Stimulated activated CD4-positive, alpha-beta T cell treated with anti-CD3 and anti-CD28 coated beads, TNF-alpha, amount 100 ng/mL, for 24 hours (primary cell): ENCODE measurements at regions not wholly inside any gene's neighbourhood (a gene's known extent, or its start where the extent isn't known, plus 50 kb on each side); places are given as distances from the start of the nearest gene placed in this dataset.

ENCODE experiments used
- DNase-seq, 3 experiments: peaks; one replicate each; pipeline ENCODE4 v3.0.0-alpha.2; 2020; ENCODE audit warnings: low read depth in 3 of 3

DNA sequence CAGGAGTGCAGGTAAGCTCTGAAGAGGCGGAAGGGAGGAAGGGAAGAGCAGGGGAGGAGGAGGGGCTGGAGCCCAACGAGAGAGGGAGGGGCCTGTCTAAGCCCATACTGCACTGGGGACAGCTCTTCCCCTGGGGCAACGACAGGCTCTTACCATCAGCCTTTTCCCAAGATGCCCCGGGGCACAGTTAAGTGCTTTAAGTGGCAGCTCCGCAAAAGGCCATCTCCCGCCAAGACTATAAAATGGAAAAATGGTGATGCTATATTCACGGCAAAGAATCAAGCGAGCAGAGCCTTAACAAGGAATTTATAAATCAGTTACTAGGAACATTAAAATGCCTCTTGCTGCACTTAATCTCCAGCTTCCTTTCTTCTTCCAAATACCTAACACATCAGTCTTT, 110.2 kb upstream of the NLRP1 start:
- no peak for DNase-seq

GRCh38 chr17:5695480-5695879, 111.2 kb upstream of the NLRP1 start:
- DNase-seq, result no peak

DNA sequence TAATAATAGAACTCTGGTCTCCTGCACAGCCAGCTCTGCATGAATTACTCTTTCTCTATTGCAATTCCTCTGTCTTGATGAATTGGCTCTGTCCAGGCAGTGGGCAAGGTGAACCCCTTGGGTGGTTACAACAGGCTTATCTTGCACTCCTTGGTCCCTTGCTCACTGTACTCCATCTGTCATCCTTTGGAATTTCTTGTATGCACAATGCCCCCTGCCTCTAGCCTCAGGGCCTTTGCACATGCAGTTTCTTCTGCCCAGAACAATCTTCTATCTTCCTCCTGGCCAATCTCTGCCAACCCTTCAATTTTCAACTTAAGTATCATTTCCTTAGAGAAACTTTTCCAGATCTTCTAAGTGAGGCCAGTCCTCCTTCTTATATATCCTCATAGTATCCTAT, 114.7 kb upstream of the NLRP1 start:
- no peak for DNase-seq

GRCh38 chr17:5699814-5700213, 115.5 kb upstream of the NLRP1 start:
- no peak for DNase-seq

- DNase-seq, result no peak
Observed at GRCh38 chr17:5700745-5701144, 116.4 kb upstream of the NLRP1 start.

- DNase-seq, result no peak
Observed at GRCh38 chr17:5701381-5701780, 117.1 kb upstream of the NLRP1 start.

DNA sequence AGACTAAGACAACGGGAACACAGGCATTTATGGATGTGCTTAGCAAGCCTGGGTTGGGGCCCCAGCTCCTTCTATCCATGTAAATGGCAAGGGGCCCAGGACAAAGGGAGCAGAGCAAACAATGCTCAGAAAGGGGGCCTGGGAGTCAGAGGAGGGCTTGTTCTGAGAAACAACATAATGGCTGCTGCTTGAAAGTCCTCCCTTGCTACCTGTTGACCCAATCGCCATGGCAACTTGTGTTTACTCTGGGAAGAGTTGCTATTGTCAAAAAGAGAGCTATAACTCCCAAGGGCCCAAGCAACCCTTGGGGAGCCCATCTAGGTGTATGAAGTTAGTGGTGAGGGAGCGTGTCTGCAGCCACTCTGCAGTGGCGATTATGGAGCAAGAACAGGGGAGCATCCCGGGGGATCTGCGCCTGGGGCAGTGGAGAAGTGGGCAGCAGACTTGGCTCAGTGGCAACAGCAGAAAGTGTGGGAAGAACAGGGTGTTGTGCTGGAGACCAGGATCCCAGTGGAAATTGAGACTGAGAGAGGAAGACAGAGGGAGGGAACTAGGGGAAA, 118.7 kb upstream of the NLRP1 start:
- DNase-seq, result no peak

- DNase-seq, result no peak
Observed at GRCh38 chr17:5703736-5704135, 119.4 kb upstream of the NLRP1 start.

DNA sequence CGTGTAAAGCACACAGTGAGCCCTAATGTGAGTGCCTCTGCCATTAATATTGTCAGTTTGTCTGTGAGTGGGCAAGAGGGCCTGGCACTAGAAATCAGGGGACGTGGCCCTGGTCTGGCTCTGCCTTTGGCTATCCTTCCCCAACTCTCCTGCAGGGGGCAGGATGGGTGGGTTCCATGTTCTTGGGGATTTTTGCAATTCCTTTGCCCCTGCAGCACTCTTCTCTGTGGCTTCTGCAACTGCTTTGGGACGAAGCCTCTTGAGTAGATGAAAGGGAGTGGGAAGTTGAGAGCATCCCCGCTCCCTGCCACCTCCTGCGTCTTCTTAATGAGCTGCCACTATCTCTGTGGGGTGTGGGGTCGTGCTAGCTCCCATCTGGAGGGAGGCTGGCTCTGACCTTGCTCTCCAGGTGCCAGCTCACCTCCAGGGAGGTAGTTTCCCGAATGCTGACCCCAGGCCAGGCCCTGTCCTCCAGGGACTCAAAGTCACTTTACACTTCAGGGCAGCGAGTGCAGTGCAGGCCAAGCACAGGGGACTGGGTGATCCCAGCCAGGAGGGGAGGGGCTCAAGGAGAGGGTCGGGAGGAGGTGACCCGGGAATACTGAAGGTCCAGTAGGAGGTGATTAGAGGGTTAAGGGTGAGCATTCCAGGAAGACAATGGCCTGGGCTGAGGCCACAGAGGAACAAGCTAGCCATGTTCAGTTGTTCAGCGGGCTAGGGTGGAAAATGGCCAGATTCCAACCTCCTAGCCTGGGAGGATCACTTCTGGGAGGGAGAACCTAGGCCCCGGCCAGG, 121.0 kb upstream of the NLRP1 start:
- peak in 1 of 3 experiments; percentile 9 for DNase-seq

DNA sequence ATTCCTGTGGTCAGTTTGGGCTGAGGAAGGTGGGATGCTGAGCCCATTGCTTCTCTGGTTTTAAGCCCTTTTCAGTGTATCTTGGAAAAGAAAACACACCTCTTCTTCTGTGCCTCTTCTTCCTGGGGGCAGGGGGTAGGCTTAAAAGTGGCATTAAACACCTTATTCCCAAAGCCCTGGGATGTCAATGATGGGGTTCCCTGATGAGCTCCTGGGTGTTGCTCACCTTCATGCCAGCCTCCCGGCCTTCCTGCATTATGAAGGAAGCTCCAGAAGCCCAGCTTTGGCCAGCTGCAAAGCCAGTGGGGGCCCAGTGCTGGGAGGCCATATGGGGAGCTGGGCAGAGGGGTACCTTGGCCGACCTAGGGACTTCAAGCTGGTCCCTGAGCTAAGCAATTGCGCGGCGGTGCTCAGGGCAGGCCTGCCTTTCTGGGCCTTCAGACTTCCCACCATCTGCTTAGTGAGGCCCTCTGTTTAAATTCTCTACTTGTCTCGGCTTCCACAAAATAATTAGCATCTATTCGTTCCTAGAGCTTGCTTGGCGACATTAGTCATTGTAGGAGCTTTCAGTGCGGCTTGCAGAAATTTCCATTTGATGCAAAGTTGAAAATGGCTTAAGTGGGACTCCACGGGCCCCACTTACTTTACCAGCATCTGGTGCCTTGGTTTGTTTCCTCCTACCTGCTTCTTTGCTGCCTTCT, 121.7 kb upstream of the NLRP1 start:
- no peak for DNase-seq

DNA sequence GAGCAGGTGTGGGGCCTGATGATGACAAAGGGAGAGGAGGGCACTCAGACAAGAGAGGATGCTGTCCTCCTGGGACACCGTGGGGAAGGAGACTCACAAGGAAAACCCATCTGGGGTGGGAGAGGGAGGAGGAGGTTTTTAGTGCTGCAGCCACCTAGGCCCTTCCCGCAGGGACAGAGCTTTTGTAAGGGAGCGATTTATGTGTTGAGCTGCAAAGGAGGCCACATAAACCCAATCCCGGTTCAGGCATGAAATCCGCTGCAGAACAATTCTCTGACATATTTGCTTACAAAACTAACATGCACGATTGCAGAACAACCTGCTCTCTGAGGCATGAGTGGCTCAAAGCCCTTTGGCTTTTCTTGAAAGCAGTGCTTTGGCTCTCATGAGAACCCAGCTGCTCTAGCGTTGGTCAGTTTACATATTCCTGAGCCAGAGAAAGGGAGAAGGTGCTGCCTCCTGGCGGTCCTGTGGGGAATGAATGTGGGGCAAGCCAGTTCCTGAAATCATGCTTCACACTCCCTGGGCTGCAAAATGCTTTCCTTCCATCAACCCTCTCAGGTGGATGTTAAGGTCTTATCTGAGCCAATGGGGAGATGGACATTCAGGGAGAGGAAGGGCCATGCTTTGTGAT, 122.4 kb upstream of the NLRP1 start:
- DNase-seq, result peak; percentile 6 to 60 (median 17)

GRCh38 chr17:5707482-5707881, 123.2 kb upstream of the NLRP1 start:
- no peak for DNase-seq

DNA sequence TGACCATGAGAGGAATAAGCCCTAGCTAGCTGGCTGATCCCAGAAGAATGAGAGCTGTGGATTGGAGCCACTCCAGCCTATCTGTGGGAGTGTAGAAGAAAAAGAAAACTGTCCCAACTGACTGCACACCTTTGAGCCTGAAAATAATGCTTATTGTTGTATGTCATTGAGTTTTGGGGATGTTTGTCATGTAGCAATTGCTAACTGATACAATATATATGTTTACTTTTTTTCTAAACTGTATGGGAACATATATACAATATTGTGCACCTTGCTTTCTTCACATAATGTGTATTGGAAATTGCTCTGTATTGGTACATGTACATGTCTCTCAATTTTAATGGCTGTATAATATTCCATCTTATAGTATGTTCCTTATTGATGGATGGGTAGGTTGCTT, 124.0 kb upstream of the NLRP1 start:
- DNase-seq, result no peak

GRCh38 chr17:5711344-5711743, 127.0 kb upstream of the NLRP1 start:
- no peak for DNase-seq

DNA sequence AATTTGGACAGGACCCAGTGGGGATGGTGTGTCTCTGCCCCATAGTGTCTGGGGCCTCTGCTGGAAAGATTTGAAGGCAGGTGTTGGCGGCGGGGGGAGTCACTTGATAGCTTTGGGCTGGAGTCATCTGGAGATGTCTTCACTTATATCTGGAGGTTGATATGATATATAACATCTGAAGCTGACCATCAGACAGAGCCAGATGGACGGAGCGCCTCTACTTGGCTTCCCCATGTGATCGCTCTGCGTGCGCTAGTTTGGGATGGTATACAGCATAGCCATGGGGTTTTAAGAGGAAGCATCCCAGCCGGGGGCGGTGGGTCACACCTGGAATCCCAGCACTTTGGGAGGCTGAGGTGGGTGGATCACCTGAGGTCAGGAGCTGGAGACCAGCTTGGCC, 130.7 kb upstream of the NLRP1 start:
- DNase-seq, result no peak

DNA sequence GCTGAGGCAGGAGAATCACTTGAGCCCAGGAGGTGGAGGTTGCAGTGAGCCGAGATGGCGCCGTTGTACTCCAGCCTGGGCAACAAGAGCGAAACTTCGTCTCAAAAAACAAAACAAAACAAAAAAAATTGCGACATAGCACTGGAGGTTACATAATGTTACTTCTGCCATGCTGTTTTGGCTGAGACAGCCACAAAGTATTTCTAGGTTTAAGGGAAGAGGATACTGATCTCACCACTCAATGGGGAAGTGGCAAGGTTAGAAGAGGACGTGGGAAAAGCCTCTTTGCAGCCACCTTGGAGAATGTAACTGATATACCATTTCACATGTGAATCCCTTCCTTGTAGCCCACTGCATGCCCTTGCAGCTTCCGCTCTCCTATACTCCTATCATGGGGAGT, 131.2 kb upstream of the NLRP1 start:
- no peak for DNase-seq

GRCh38 chr17:5718726-5719125, 134.4 kb upstream of the NLRP1 start:
- DNase-seq, result no peak

- no peak for DNase-seq
Observed at GRCh38 chr17:5719976-5720375, 135.7 kb upstream of the NLRP1 start.

DNA sequence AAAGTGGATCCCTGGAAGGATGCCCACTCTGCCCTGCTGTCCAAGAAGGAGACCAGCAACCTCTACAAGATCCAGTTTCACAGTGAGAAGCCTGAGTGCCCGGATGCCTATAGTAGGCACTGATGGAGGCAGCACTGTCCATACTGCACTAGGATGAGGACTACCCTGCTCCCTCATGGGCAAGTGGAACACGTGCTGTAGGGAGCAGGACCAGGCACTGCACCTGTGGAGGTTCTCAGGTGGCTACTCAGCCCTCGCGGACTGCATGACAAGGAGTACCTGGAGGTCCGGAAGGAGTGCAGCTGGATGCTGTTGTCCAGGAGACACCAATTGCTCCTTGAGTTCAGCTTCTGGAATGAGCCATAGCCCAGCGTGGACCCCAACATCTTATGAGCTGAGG, 146.1 kb upstream of the NLRP1 start:
- DNase-seq, result no peak

DNA sequence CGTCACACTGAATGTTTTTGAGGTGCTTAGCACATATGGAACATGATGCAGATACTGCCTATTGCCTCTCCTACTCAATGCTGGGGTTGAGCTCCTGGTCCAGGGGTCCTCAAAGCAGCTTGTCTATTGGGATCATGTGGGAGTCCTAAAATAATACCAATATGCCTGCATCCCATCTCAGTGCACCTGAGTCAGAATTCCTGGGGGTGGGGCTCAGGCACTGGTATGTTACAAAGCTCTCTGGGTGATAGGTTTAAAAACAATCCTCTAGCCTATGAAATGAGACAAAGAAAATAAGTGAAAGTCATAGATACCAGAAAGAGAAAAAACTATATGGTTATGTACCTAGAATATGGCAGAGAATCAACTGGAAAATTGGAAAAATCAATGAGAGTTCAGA, 156.6 kb upstream of the NLRP1 start:
- DNase-seq, result no peak

GRCh38 chr17:5741810-5742209, 157.5 kb upstream of the NLRP1 start:
- no peak for DNase-seq

GRCh38 chr17:5745111-5745813, 161.0 kb upstream of the NLRP1 start:
- no peak for DNase-seq
